CD4-positive, alpha-beta memory T cell (primary cell): ENCODE measurements at regions not wholly inside any gene's neighbourhood (a gene's known extent, or its start where the extent isn't known, plus 50 kb on each side); places are given as distances from the start of the nearest gene placed in this dataset.
A peak's percentile ranks its signal among the peaks of the same experiment; 100 is the strongest.

ENCODE experiments used
- CTCF ChIA-PET: fragments of 350-600 bp; sonication (Branson Sonifier 250); formaldehyde crosslinking; loops from one replicate; lab custom pipeline; 2021; ENCODE audit warnings: inconsistent platforms; ENCODE audit not compliant: partially characterized antibody; lab: Charles Lee
- POLR2A ChIA-PET: fragments of 350-600 bp; sonication (Branson Sonifier 250); formaldehyde crosslinking; loops from one replicate; lab custom pipeline; 2021; ENCODE audit not compliant: partially characterized antibody; lab: Charles Lee
- DNase-seq, 5 donors: peaks; one replicate each; pipeline versions ENCODE4 v3.0.0 to v3.0.0-alpha.2; 2020 to 2022; ENCODE audit warnings: mixed read lengths in 1 of 5
- H3K27ac ChIP-seq: one replicate; pipeline ENCODE4 v1.7.0; 2013; ENCODE audit warnings: low read depth, low read length
- H3K27me3 ChIP-seq: 2 replicates; pipeline ENCODE4 v1.7.0; 2013; ENCODE audit warnings: mild to moderate bottlenecking, low read length, moderate library complexity; ENCODE audit not compliant: insufficient read depth
- H3K36me3 ChIP-seq: 2 replicates; pipeline ENCODE4 v1.7.0; 2013; ENCODE audit warnings: mild to moderate bottlenecking, low read length, moderate library complexity; ENCODE audit not compliant: insufficient read depth
- H3K4me1 ChIP-seq: 2 replicates; pipeline ENCODE4 v1.7.0; 2013; ENCODE audit warnings: mild to moderate bottlenecking, low read length, moderate library complexity; ENCODE audit not compliant: insufficient read depth
- H3K4me3 ChIP-seq, 2 donors: one replicate each; pipeline ENCODE4 v1.7.0; 2013; ENCODE audit warnings: low read length in 2 of 2, mild to moderate bottlenecking in 1 of 2
- H3K9me3 ChIP-seq, 2 donors: one replicate each; pipeline ENCODE4 v1.7.0; 2013; ENCODE audit warnings: low read length in 2 of 2, control low read depth in 1 of 2; ENCODE audit not compliant: control insufficient read depth in 1 of 2
- H3K27ac Mint-ChIP-seq, 7 donors: one replicate each; pipeline ENCODE4 v1.8.0; 2020 to 2021; ENCODE audit warnings: mixed read lengths in 7 of 7, mild to moderate bottlenecking in 6 of 7, inconsistent platforms in 3 of 7, moderate library complexity in 3 of 7
- H3K27me3 Mint-ChIP-seq, 2 donors: one replicate each; pipeline ENCODE4 v1.8.0; 2020 to 2021; ENCODE audit warnings: mixed read lengths in 2 of 2
- H3K36me3 Mint-ChIP-seq, 2 donors: one replicate each; pipeline ENCODE4 v1.8.0; 2020 to 2021; ENCODE audit warnings: mixed read lengths in 2 of 2, inconsistent platforms in 1 of 2, mild to moderate bottlenecking in 1 of 2
- H3K4me1 Mint-ChIP-seq, 4 donors: one replicate each; pipeline ENCODE4 v1.8.0; 2020 to 2021; ENCODE audit warnings: mixed read lengths in 4 of 4, mild to moderate bottlenecking in 1 of 4
- H3K4me3 Mint-ChIP-seq, 8 donors: one replicate each; pipeline ENCODE4 v1.8.0; 2020 to 2021; ENCODE audit warnings: mixed read lengths in 8 of 8, mild to moderate bottlenecking in 7 of 8, moderate library complexity in 6 of 8, inconsistent platforms in 3 of 8
- H3K9me3 Mint-ChIP-seq, 8 donors: one replicate each; pipeline ENCODE4 v1.8.0; 2020 to 2021; ENCODE audit warnings: mixed read lengths in 8 of 8, mild to moderate bottlenecking in 5 of 8, inconsistent platforms in 3 of 8, moderate library complexity in 1 of 8
- intact Hi-C: fragments of 100-400 bp; cut with micrococcal nuclease; formaldehyde crosslinking; loops from one replicate; pipeline ENCODE4 v1.15.1; 2023

GRCh38 chr18:55054021-55054990 is 95.0 kb upstream of the CCDC68 start:
- no peaks in the 10 kb centered on the region for H3K9me3 Mint-ChIP-seq
- no peak overlapping the region for H3K27ac ChIP-seq
- H3K4me1 Mint-ChIP-seq: no peaks in the 10 kb centered on the region
- POLR2A ChIA-PET: no interaction called here
- H3K27me3 ChIP-seq: no peaks in the 10 kb centered on the region
- H3K4me1 ChIP-seq: no peaks in the 10 kb centered on the region
- no peak overlapping the region for H3K4me3 Mint-ChIP-seq
- intact Hi-C loops: no loop called here
- CTCF ChIA-PET: no interaction called here
- no peaks in the 10 kb centered on the region for H3K9me3 ChIP-seq
- DNase-seq: no peak
- H3K36me3 Mint-ChIP-seq: no peaks in the 10 kb centered on the region
- no peak overlapping the region for H3K4me3 ChIP-seq
- H3K27ac Mint-ChIP-seq: no peak overlapping the region
- no peaks in the 10 kb centered on the region for H3K36me3 ChIP-seq
- H3K27me3 Mint-ChIP-seq: peaks cover 0 to 2% of the 10 kb centered on the region in 2 donors

- no peaks in the 10 kb centered on the region for H3K27me3 ChIP-seq
- H3K9me3 ChIP-seq: no peaks in the 10 kb centered on the region
- no peaks in the 10 kb centered on the region for H3K4me1 Mint-ChIP-seq
- peaks cover 0 to 2% of the 10 kb centered on the region in 2 donors for H3K27me3 Mint-ChIP-seq
- no peak overlapping the region for H3K4me3 Mint-ChIP-seq
- POLR2A ChIA-PET: no interaction called here
- H3K27ac Mint-ChIP-seq: no peak overlapping the region
- no peaks in the 10 kb centered on the region for H3K4me1 ChIP-seq
- no peaks in the 10 kb centered on the region for H3K36me3 ChIP-seq
- H3K36me3 Mint-ChIP-seq: no peaks in the 10 kb centered on the region
- no peak overlapping the region for H3K4me3 ChIP-seq
- DNase-seq: no peak
- CTCF ChIA-PET: no interaction called here
- intact Hi-C loops: no loop called here
- H3K9me3 Mint-ChIP-seq: no peaks in the 10 kb centered on the region
- H3K27ac ChIP-seq: no peak overlapping the region
These were observed 89.6 kb upstream of the CCDC68 start for GRCh38 chr18:55048892-55049291.

GRCh38 chr18:55047546-55047945 is 88.3 kb upstream of the CCDC68 start:
- no peak overlapping the region for H3K27ac Mint-ChIP-seq
- intact Hi-C loops: no loop called here
- H3K9me3 Mint-ChIP-seq: no peaks in the 10 kb centered on the region
- no peaks in the 10 kb centered on the region for H3K36me3 ChIP-seq
- no peak overlapping the region for H3K27ac ChIP-seq
- no peak overlapping the region for H3K4me3 Mint-ChIP-seq
- H3K9me3 ChIP-seq: no peaks in the 10 kb centered on the region
- no peak for DNase-seq
- H3K4me1 Mint-ChIP-seq: no peaks in the 10 kb centered on the region
- H3K27me3 ChIP-seq: no peaks in the 10 kb centered on the region
- no peaks in the 10 kb centered on the region for H3K4me1 ChIP-seq
- no peak overlapping the region for H3K4me3 ChIP-seq
- CTCF ChIA-PET: no interaction called here
- POLR2A ChIA-PET: no interaction called here
- H3K27me3 Mint-ChIP-seq: peaks cover 0 to under 1% of the 10 kb centered on the region in 2 donors
- H3K36me3 Mint-ChIP-seq: no peaks in the 10 kb centered on the region

GRCh38 chr18:55041366-55041765 is 82.1 kb upstream of the CCDC68 start:
- no peak overlapping the region for H3K4me3 Mint-ChIP-seq
- intact Hi-C loops: no loop called here
- H3K36me3 Mint-ChIP-seq: no peaks in the 10 kb centered on the region
- ChIA-PET CTCF (no interaction called here), POLR2A (no interaction called here)
- Histone ChIP-seq H3K36me3 (no peaks in the 10 kb centered on the region), H3K4me1 (no peaks in the 10 kb centered on the region), H3K27ac (no peak overlapping the region), H3K27me3 (no peaks in the 10 kb centered on the region), H3K9me3 (no peaks in the 10 kb centered on the region), H3K4me3 (no peak overlapping the region)
- DNase-seq: no peak
- H3K27ac Mint-ChIP-seq: no peak overlapping the region
- H3K9me3 Mint-ChIP-seq: no peaks in the 10 kb centered on the region
- H3K27me3 Mint-ChIP-seq: no peaks in the 10 kb centered on the region
- H3K4me1 Mint-ChIP-seq: no peaks in the 10 kb centered on the region

GRCh38 chr18:55038162-55038561 is 78.9 kb upstream of the CCDC68 start:
- ChIA-PET CTCF (no interaction called here), POLR2A (no interaction called here)
- Histone ChIP-seq H3K4me3 (no peak overlapping the region), H3K27me3 (no peaks in the 10 kb centered on the region), H3K27ac (no peak overlapping the region), H3K9me3 (no peaks in the 10 kb centered on the region), H3K36me3 (no peaks in the 10 kb centered on the region), H3K4me1 (no peaks in the 10 kb centered on the region)
- intact Hi-C loops: no loop called here
- no peaks in the 10 kb centered on the region for H3K36me3 Mint-ChIP-seq
- H3K27ac Mint-ChIP-seq: no peak overlapping the region
- no peaks in the 10 kb centered on the region for H3K9me3 Mint-ChIP-seq
- H3K4me3 Mint-ChIP-seq: no peak overlapping the region
- DNase-seq: no peak
- H3K27me3 Mint-ChIP-seq: peaks cover 0 to 2% of the 10 kb centered on the region in 2 donors
- H3K4me1 Mint-ChIP-seq: no peaks in the 10 kb centered on the region

GRCh38 chr18:55034742-55035141 is 75.5 kb upstream of the CCDC68 start:
- no peak for DNase-seq
- Mint-ChIP-seq H3K4me3 (no peak overlapping the region), H3K27ac (no peak overlapping the region), H3K36me3 (no peaks in the 10 kb centered on the region), H3K27me3 (peaks cover 2 to 4% of the 10 kb centered on the region in 2 donors), H3K4me1 (no peaks in the 10 kb centered on the region), H3K9me3 (no peaks in the 10 kb centered on the region)
- Histone ChIP-seq H3K27me3 (no peaks in the 10 kb centered on the region), H3K9me3 (no peaks in the 10 kb centered on the region), H3K4me1 (no peaks in the 10 kb centered on the region), H3K36me3 (no peaks in the 10 kb centered on the region), H3K4me3 (no peak overlapping the region), H3K27ac (no peak overlapping the region)
- POLR2A ChIA-PET: no interaction called here
- CTCF ChIA-PET: no interaction called here
- intact Hi-C loops: no loop called here

- Mint-ChIP-seq H3K27me3 (peaks cover 5 to 6% of the 10 kb centered on the region in 2 donors), H3K27ac (peak overlapping the region in 1 of 7 donors; percentile 18), H3K9me3 (no peaks in the 10 kb centered on the region), H3K36me3 (no peaks in the 10 kb centered on the region), H3K4me3 (no peak overlapping the region), H3K4me1 (no peaks in the 10 kb centered on the region)
- intact Hi-C loops: no loop called here
- Histone ChIP-seq H3K4me3 (no peak overlapping the region), H3K36me3 (no peaks in the 10 kb centered on the region), H3K27ac (no peak overlapping the region), H3K27me3 (no peaks in the 10 kb centered on the region), H3K9me3 (no peaks in the 10 kb centered on the region), H3K4me1 (no peaks in the 10 kb centered on the region)
- ChIA-PET POLR2A (no interaction called here), CTCF (no interaction called here)
- DNase-seq: no peak
These were observed 72.7 kb upstream of the CCDC68 start for GRCh38 chr18:55031979-55032378.
